ENCODE measurements at regions not wholly inside any gene's neighbourhood (a gene's known extent, or its start where the extent isn't known, plus 50 kb on each side); places are given as distances from the start of the nearest gene placed in this dataset.

- no peak for ATAC-seq
- H3K27ac Mint-ChIP-seq, result no peak overlapping the region
- H3K36me3 Mint-ChIP-seq (ENCODE audit: low read depth), result no peaks in the 10 kb centered on the region
- intact Hi-C loops (cut with DNase I, micrococcal nuclease), result no loop called here
- no peaks in the 10 kb centered on the region for H3K4me1 Mint-ChIP-seq
- H3K27me3 Mint-ChIP-seq, result peaks cover 10% of the 10 kb centered on the region
- peaks cover 4% of the 10 kb centered on the region for H3K9me3 Mint-ChIP-seq (ENCODE audit: low read depth)
- no peak for DNase-seq
- ChIA-PET CTCF (no interaction called here), POLR2A (no interaction called here)
- no peak overlapping the region for H3K4me3 Mint-ChIP-seq
Observed at GRCh38 chr13:75147946-75148345, 334.0 kb downstream of the TBC1D4 start.

GRCh38 chr13:75146436-75146835 is 335.5 kb downstream of the TBC1D4 start:
- no peak overlapping the region for H3K27ac Mint-ChIP-seq
- peaks cover 7% of the 10 kb centered on the region for H3K27me3 Mint-ChIP-seq
- no peaks in the 10 kb centered on the region for H3K9me3 Mint-ChIP-seq (ENCODE audit: low read depth)
- intact Hi-C loops (cut with DNase I, micrococcal nuclease), result no loop called here
- ChIA-PET CTCF (interaction anchor here (0.8 kb wide), 1 partner anchor 14 kb away, joined by 3 read pairs; no protein-coding TSS in a partner anchor), POLR2A (no interaction called here)
- no peak for ATAC-seq
- no peak overlapping the region for H3K4me3 Mint-ChIP-seq
- no peaks in the 10 kb centered on the region for H3K36me3 Mint-ChIP-seq (ENCODE audit: low read depth)
- no peaks in the 10 kb centered on the region for H3K4me1 Mint-ChIP-seq
- no peak for DNase-seq

- Mint-ChIP-seq H3K27ac (no peak overlapping the region), H3K36me3 (ENCODE audit: low read depth) (no peaks in the 10 kb centered on the region), H3K9me3 (ENCODE audit: low read depth) (no peaks in the 10 kb centered on the region), H3K27me3 (peaks cover 7% of the 10 kb centered on the region), H3K4me3 (no peak overlapping the region), H3K4me1 (no peaks in the 10 kb centered on the region)
- ATAC-seq (no peak), DNase-seq (no peak)
- CTCF ChIA-PET, result interaction anchor here (0.8 to 0.9 kb wide), 2 partner anchors 14 to 118 kb away, joined by 3 read pairs; no protein-coding TSS in a partner anchor
- intact Hi-C loops (cut with DNase I, micrococcal nuclease), result no loop called here
- POLR2A ChIA-PET, result no interaction called here
Observed at GRCh38 chr13:75145927-75146326, 336.0 kb downstream of the TBC1D4 start.

GRCh38 chr13:75139291-75139690 is 342.7 kb downstream of the TBC1D4 start:
- intact Hi-C loops (cut with DNase I, micrococcal nuclease), result no loop called here
- no peak for ATAC-seq
- Mint-ChIP-seq H3K4me1 (no peaks in the 10 kb centered on the region), H3K4me3 (no peak overlapping the region), H3K27ac (no peak overlapping the region), H3K27me3 (peaks cover 12% of the 10 kb centered on the region), H3K9me3 (ENCODE audit: low read depth) (peaks cover 16% of the 10 kb centered on the region), H3K36me3 (ENCODE audit: low read depth) (no peaks in the 10 kb centered on the region)
- no peak for DNase-seq
- ChIA-PET CTCF (no interaction called here), POLR2A (no interaction called here)

GRCh38 chr13:75137911-75138571 is 343.9 kb downstream of the TBC1D4 start:
- no peaks in the 10 kb centered on the region for H3K4me1 Mint-ChIP-seq
- H3K36me3 Mint-ChIP-seq (ENCODE audit: low read depth), result no peaks in the 10 kb centered on the region
- DNase-seq, result no peak
- peaks cover 16% of the 10 kb centered on the region for H3K9me3 Mint-ChIP-seq (ENCODE audit: low read depth)
- intact Hi-C loops (cut with DNase I, micrococcal nuclease), result no loop called here
- H3K27me3 Mint-ChIP-seq, result peaks cover 14% of the 10 kb centered on the region
- no peak overlapping the region for H3K4me3 Mint-ChIP-seq
- CTCF ChIA-PET, result interaction anchor here (0.8 kb wide), 1 partner anchor 256 kb away, joined by 3 read pairs; no protein-coding TSS in a partner anchor
- H3K27ac Mint-ChIP-seq, result no peak overlapping the region
- no peak for ATAC-seq
- POLR2A ChIA-PET, result no interaction called here

GRCh38 chr13:75136151-75136550 is 345.8 kb downstream of the TBC1D4 start:
- Mint-ChIP-seq H3K4me3 (no peak overlapping the region), H3K4me1 (no peaks in the 10 kb centered on the region), H3K27me3 (peaks cover 14% of the 10 kb centered on the region), H3K9me3 (ENCODE audit: low read depth) (peaks cover 16% of the 10 kb centered on the region), H3K27ac (no peak overlapping the region), H3K36me3 (ENCODE audit: low read depth) (no peaks in the 10 kb centered on the region)
- POLR2A ChIA-PET, result no interaction called here
- CTCF ChIA-PET, result no interaction called here
- DNase-seq (no peak), ATAC-seq (no peak)
- intact Hi-C loops (cut with DNase I, micrococcal nuclease), result no loop called here

- Mint-ChIP-seq H3K4me1 (no peaks in the 10 kb centered on the region), H3K4me3 (no peak overlapping the region), H3K27me3 (peaks cover 14% of the 10 kb centered on the region), H3K36me3 (ENCODE audit: low read depth) (no peaks in the 10 kb centered on the region), H3K27ac (no peak overlapping the region), H3K9me3 (ENCODE audit: low read depth) (peaks cover 16% of the 10 kb centered on the region)
- intact Hi-C loops (cut with DNase I, micrococcal nuclease), result no loop called here
- DNase-seq (no peak), ATAC-seq (no peak)
- ChIA-PET POLR2A (no interaction called here), CTCF (no interaction called here)
Observed at GRCh38 chr13:75135325-75135825, 346.6 kb downstream of the TBC1D4 start.

- ATAC-seq, result no peak
- Mint-ChIP-seq H3K27me3 (peaks cover 10% of the 10 kb centered on the region), H3K27ac (no peak overlapping the region), H3K9me3 (ENCODE audit: low read depth) (peaks cover 4% of the 10 kb centered on the region), H3K4me1 (no peaks in the 10 kb centered on the region), H3K4me3 (no peak overlapping the region), H3K36me3 (ENCODE audit: low read depth) (no peaks in the 10 kb centered on the region)
- ChIA-PET CTCF (no interaction called here), POLR2A (no interaction called here)
- no peak for DNase-seq
- intact Hi-C loops (cut with DNase I, micrococcal nuclease), result no loop called here
Observed at GRCh38 chr13:75132701-75133695, 349.0 kb downstream of the TBC1D4 start.

GRCh38 chr13:75129331-75129730 is 352.6 kb downstream of the TBC1D4 start:
- no peaks in the 10 kb centered on the region for H3K36me3 Mint-ChIP-seq (ENCODE audit: low read depth)
- ChIA-PET CTCF (no interaction called here), POLR2A (no interaction called here)
- H3K4me3 Mint-ChIP-seq, result no peak overlapping the region
- peaks cover 3% of the 10 kb centered on the region for H3K27me3 Mint-ChIP-seq
- ATAC-seq (no peak), DNase-seq (no peak)
- intact Hi-C loops (cut with DNase I, micrococcal nuclease), result no loop called here
- H3K4me1 Mint-ChIP-seq, result no peaks in the 10 kb centered on the region
- H3K9me3 Mint-ChIP-seq (ENCODE audit: low read depth), result no peaks in the 10 kb centered on the region
- H3K27ac Mint-ChIP-seq, result no peak overlapping the region

GRCh38 chr13:75124415-75124814 is 357.6 kb downstream of the TBC1D4 start:
- H3K27me3 Mint-ChIP-seq, result peaks cover 10% of the 10 kb centered on the region
- POLR2A ChIA-PET, result no interaction called here
- ATAC-seq, result no peak
- intact Hi-C loops (cut with DNase I, micrococcal nuclease), result no loop called here
- no peaks in the 10 kb centered on the region for H3K36me3 Mint-ChIP-seq (ENCODE audit: low read depth)
- H3K4me1 Mint-ChIP-seq, result no peaks in the 10 kb centered on the region
- CTCF ChIA-PET, result no interaction called here
- DNase-seq, result no peak
- no peak overlapping the region for H3K27ac Mint-ChIP-seq
- no peaks in the 10 kb centered on the region for H3K9me3 Mint-ChIP-seq (ENCODE audit: low read depth)
- H3K4me3 Mint-ChIP-seq, result no peak overlapping the region

- no peak for DNase-seq
Observed at GRCh38 chr13:75123428-75123827, 358.5 kb downstream of the TBC1D4 start.

GRCh38 chr13:75120085-75120484 is 361.9 kb downstream of the TBC1D4 start:
- ATAC-seq (no peak), DNase-seq (no peak)
- H3K4me1 Mint-ChIP-seq, result no peaks in the 10 kb centered on the region
- CTCF ChIA-PET, result interaction anchor here (0.7 kb wide), 1 partner anchor 831 kb away, joined by 3 read pairs; no protein-coding TSS in a partner anchor
- no peak overlapping the region for H3K4me3 Mint-ChIP-seq
- no peak overlapping the region for H3K27ac Mint-ChIP-seq
- H3K9me3 Mint-ChIP-seq (ENCODE audit: low read depth), result no peaks in the 10 kb centered on the region
- intact Hi-C loops (cut with DNase I, micrococcal nuclease), result no loop called here
- POLR2A ChIA-PET, result no interaction called here
- H3K36me3 Mint-ChIP-seq (ENCODE audit: low read depth), result no peaks in the 10 kb centered on the region
- H3K27me3 Mint-ChIP-seq, result peaks cover 12% of the 10 kb centered on the region

More at GRCh38 chr13:75123428-75123827, 358.5 kb downstream of the TBC1D4 start:
- H3K36me3 Mint-ChIP-seq (ENCODE audit: low read depth), result no peaks in the 10 kb centered on the region
- ChIA-PET POLR2A (no interaction called here), CTCF (no interaction called here)
- no peak overlapping the region for H3K4me3 Mint-ChIP-seq
- intact Hi-C loops (cut with DNase I, micrococcal nuclease), result no loop called here
- no peak overlapping the region for H3K27ac Mint-ChIP-seq
- no peak for ATAC-seq
- H3K4me1 Mint-ChIP-seq, result no peaks in the 10 kb centered on the region
- H3K27me3 Mint-ChIP-seq, result peaks cover 10% of the 10 kb centered on the region
- H3K9me3 Mint-ChIP-seq (ENCODE audit: low read depth), result no peaks in the 10 kb centered on the region

Data from activated CD4-positive, alpha-beta T cell treated with anti-CD3 and anti-CD28 coated beads for 36 hours (primary cell).